H9 (cell line): ENCODE measurements at regions not wholly inside any gene's neighbourhood (a gene's known extent, or its start where the extent isn't known, plus 50 kb on each side); places are given as distances from the start of the nearest gene placed in this dataset.

Source experiments
- DNase-seq: peaks from one replicate; pipeline ENCODE4 v3.0.0-alpha.2; 2017
- H2AFZ ChIP-seq: one replicate; pipeline ENCODE4 v1.6.1; 2013; ENCODE audit warnings: mild to moderate bottlenecking, low read length, control low read depth, moderate library complexity
- H2AK5ac ChIP-seq: 2 replicates; pipeline ENCODE4 v1.6.1; 2013; ENCODE audit warnings: low read length, control low read depth, mixed read lengths; ENCODE audit not compliant: insufficient read length
- H2BK120ac ChIP-seq: one replicate; pipeline ENCODE4 v1.6.1; 2013; ENCODE audit warnings: low read depth, mild to moderate bottlenecking, low read length, control low read depth, inconsistent platforms; ENCODE audit not compliant: poor library complexity, severe bottlenecking
- H2BK12ac ChIP-seq: 2 replicates; pipeline ENCODE4 v1.6.1; 2013; ENCODE audit warnings: low read length, control low read depth, mixed read lengths, low read depth; ENCODE audit not compliant: insufficient read length
- H2BK15ac ChIP-seq: 2 replicates; pipeline ENCODE4 v1.6.1; 2013; ENCODE audit warnings: low read depth, low read length, control low read depth
- H2BK20ac ChIP-seq: one replicate; pipeline ENCODE4 v1.6.1; 2013; ENCODE audit warnings: low read depth, mild to moderate bottlenecking, low read length, control low read depth, inconsistent platforms; ENCODE audit not compliant: poor library complexity, severe bottlenecking
- H2BK5ac ChIP-seq: 2 replicates; pipeline ENCODE4 v1.6.1; 2013; ENCODE audit warnings: low read length, control low read depth, mixed read lengths; ENCODE audit not compliant: insufficient read length
- H3K14ac ChIP-seq: 2 replicates; pipeline ENCODE4 v1.6.1; 2013; ENCODE audit warnings: low read length, control low read depth; ENCODE audit not compliant: insufficient read depth
- H3K18ac ChIP-seq: 2 replicates; pipeline ENCODE4 v1.6.1; 2013; ENCODE audit warnings: low read depth, mild to moderate bottlenecking, mixed read lengths, low read length, control low read depth; ENCODE audit not compliant: insufficient read length
- H3K23ac ChIP-seq: 2 replicates; pipeline ENCODE4 v1.6.1; 2013; ENCODE audit warnings: low read length, control low read depth, mixed read lengths, low read depth; ENCODE audit not compliant: insufficient read length
- H3K23me2 ChIP-seq: 2 replicates; pipeline ENCODE4 v1.6.1; 2013; ENCODE audit warnings: low read depth, mild to moderate bottlenecking, mixed read lengths, low read length, control low read depth; ENCODE audit not compliant: insufficient read length, poor library complexity, severe bottlenecking
- H3K27ac ChIP-seq: 2 replicates; pipeline ENCODE4 v1.5.1; 2013; ENCODE audit warnings: low read length, control low read depth, mixed read lengths, low read depth; ENCODE audit not compliant: insufficient read length
- H3K27me3 ChIP-seq: 2 replicates; pipeline ENCODE4 v1.6.1; 2013; ENCODE audit warnings: low read length, control low read depth, inconsistent platforms; ENCODE audit not compliant: insufficient read depth
- H3K4ac ChIP-seq: 2 replicates; pipeline ENCODE4 v1.6.1; 2013; ENCODE audit warnings: low read depth, mild to moderate bottlenecking, control low read depth, inconsistent platforms, low read length, moderate library complexity
- H3K4me1 ChIP-seq: 2 replicates; pipeline ENCODE4 v1.6.1; 2013; ENCODE audit warnings: low read length, control low read depth, inconsistent platforms; ENCODE audit not compliant: insufficient read depth
- H3K4me2 ChIP-seq: 2 replicates; pipeline ENCODE4 v1.6.1; 2013; ENCODE audit warnings: low read length, control low read depth, mixed read lengths; ENCODE audit not compliant: insufficient read length, insufficient read depth
- H3K56ac ChIP-seq: 2 replicates; pipeline ENCODE4 v1.6.1; 2013; ENCODE audit warnings: low read depth, mild to moderate bottlenecking, mixed read lengths, low read length, control low read depth; ENCODE audit not compliant: insufficient read length
- H3K79me1 ChIP-seq: 2 replicates; pipeline ENCODE4 v1.6.1; 2013; ENCODE audit warnings: low read depth, mild to moderate bottlenecking, moderate library complexity, low read length, control low read depth, inconsistent platforms; ENCODE audit not compliant: insufficient read depth, poor library complexity, severe bottlenecking
- H3K79me2 ChIP-seq: 2 replicates; pipeline ENCODE4 v1.6.1; 2013; ENCODE audit warnings: low read length, control low read depth, inconsistent platforms; ENCODE audit not compliant: insufficient read depth
- H3K9ac ChIP-seq: 2 replicates; pipeline ENCODE4 v1.6.1; 2013; ENCODE audit warnings: low read length, control low read depth, mixed read lengths; ENCODE audit not compliant: insufficient read length; ENCODE audit errors: extremely low read depth
- H3K9me3 ChIP-seq: one replicate; pipeline ENCODE4 v1.6.1; 2013; ENCODE audit warnings: low read depth, low read length, inconsistent platforms; ENCODE audit not compliant: control insufficient read depth
- H3T11ph ChIP-seq: one replicate; pipeline ENCODE4 v1.6.1; 2013; ENCODE audit warnings: mild to moderate bottlenecking, low read length, control low read depth, inconsistent platforms
- H4K20me1 ChIP-seq: one replicate; pipeline ENCODE4 v1.6.1; 2013; ENCODE audit not compliant: control insufficient read depth, insufficient read length, insufficient read depth
- H4K5ac ChIP-seq: 2 replicates; pipeline ENCODE4 v1.6.1; 2013; ENCODE audit warnings: low read depth, mild to moderate bottlenecking, mixed read lengths, low read length, control low read depth; ENCODE audit not compliant: insufficient read length
- H4K8ac ChIP-seq: replicated peaks from 2 replicates; pipeline ENCODE4 v1.6.1; 2013; ENCODE audit warnings: low read length, control low read depth, mixed read lengths, low read depth; ENCODE audit not compliant: insufficient read length
- H4K91ac ChIP-seq: 2 replicates; pipeline ENCODE4 v1.6.1; 2013; ENCODE audit warnings: low read depth, mild to moderate bottlenecking, moderate library complexity, mixed read lengths, low read length, control low read depth; ENCODE audit not compliant: insufficient read length
- H3K27ac Mint-ChIP-seq, 3 experiments: 2 replicates in 2 of 3; 3 replicates in 1 of 3; pipeline ENCODE4 v1.8.0; 2020 to 2021; ENCODE audit warnings: mixed read lengths in 3 of 3, mild to moderate bottlenecking in 1 of 3, moderate library complexity in 1 of 3
- H3K27me3 Mint-ChIP-seq: 2 replicates; pipeline ENCODE4 v1.8.0; 2021; ENCODE audit warnings: low read depth, mild to moderate bottlenecking, moderate library complexity, mixed read lengths
- H3K36me3 Mint-ChIP-seq, 3 experiments: 2 replicates in 2 of 3; 3 replicates in 1 of 3; pipeline ENCODE4 v1.8.0; 2020 to 2021; ENCODE audit warnings: low read depth in 3 of 3, mixed read lengths in 3 of 3; ENCODE audit not compliant: insufficient read depth in 1 of 3
- H3K4me1 Mint-ChIP-seq, 2 experiments: 2 replicates each; pipeline ENCODE4 v1.8.0; 2020; ENCODE audit warnings: mixed read lengths in 2 of 2
- H3K4me3 Mint-ChIP-seq, 2 experiments: 2 replicates in 1 of 2; 3 replicates in 1 of 2; pipeline ENCODE4 v1.8.0; 2020 to 2021; ENCODE audit warnings: mild to moderate bottlenecking in 2 of 2, mixed read lengths in 2 of 2, moderate library complexity in 1 of 2
- H3K9me3 Mint-ChIP-seq, 2 experiments: 2 replicates in 1 of 2; 3 replicates in 1 of 2; pipeline ENCODE4 v1.8.0; 2020; ENCODE audit warnings: mild to moderate bottlenecking in 2 of 2, mixed read lengths in 2 of 2, moderate library complexity in 1 of 2
- CTCF ChIP-seq: fragments of 200-600 bp; sonication (generic); conservative IDR thresholded peaks from 3 replicates; pipeline ENCODE4 v1.8.0; 2021; ENCODE audit warnings: antibody characterized with exemption, mild to moderate bottlenecking
- WGBS: extraction: QIAGEN DNeasy Blood & Tissue Kit; methylation state at CpG from one replicate; pipeline ENCODE4 v1.1.7; 2013; ENCODE audit warnings: missing lambda C conversion rate, low lambda C conversion rate, mixed read lengths; ENCODE audit not compliant: insufficient read length; ENCODE audit errors: extremely low coverage; 5-methylcytosine and 5-hydroxymethylcytosine counted together

DNA sequence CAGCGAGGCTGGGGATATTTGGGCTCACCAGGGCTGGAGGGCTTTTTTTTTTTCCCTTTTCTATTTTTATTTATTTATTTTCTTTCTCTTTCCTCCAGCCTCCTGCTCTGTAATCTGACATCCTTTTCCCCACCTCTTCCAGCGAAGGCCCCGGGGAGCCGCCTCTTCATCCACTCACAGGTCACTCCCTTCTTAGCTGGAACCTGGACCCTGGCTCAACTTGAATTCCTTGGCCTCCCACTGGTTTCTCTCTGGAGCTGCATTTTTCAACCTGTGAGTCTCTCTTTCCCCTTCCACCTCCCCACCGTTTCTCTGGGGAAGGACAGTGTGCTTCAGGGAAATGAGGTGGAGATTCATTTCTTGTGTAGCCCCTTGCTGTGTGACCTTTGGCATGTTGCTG, 82.0 kb downstream of the MRM1 start:
- H3K23ac ChIP-seq, result no peak overlapping the region
- H3T11ph ChIP-seq, result no peak overlapping the region
- H2BK120ac ChIP-seq, result no peak overlapping the region
- H2BK15ac ChIP-seq, result no peak overlapping the region
- Mint-ChIP-seq H3K27ac (no peak overlapping the region), H3K9me3 (no peaks in the 10 kb centered on the region), H3K4me3 (no peak overlapping the region), H3K4me1 (peaks cover 47 to 68% of the 10 kb centered on the region in 2 experiments), H3K36me3 (no peaks in the 10 kb centered on the region), H3K27me3 (peaks cover 27% of the 10 kb centered on the region)
- no peak overlapping the region for H2BK12ac ChIP-seq
- H3K4me1 ChIP-seq, result peaks cover 3% of the 10 kb centered on the region; the same call in 1 of the 2 replicates
- no peaks in the 10 kb centered on the region for H3K23me2 ChIP-seq
- H2BK5ac ChIP-seq, result no peak overlapping the region
- H3K56ac ChIP-seq, result no peak overlapping the region
- H3K4ac ChIP-seq, result no peak overlapping the region
- H3K14ac ChIP-seq, result no peak overlapping the region
- H3K27ac ChIP-seq, result no peak overlapping the region
- no peak for DNase-seq
- H4K5ac ChIP-seq, result no peak overlapping the region
- WGBS, result no CpG with 5 or more reads among the region's 5 CpGs
- H3K27me3 ChIP-seq, result no peaks in the 10 kb centered on the region
- no peaks in the 10 kb centered on the region for H3K9me3 ChIP-seq
- no peaks in the 10 kb centered on the region for H3K79me1 ChIP-seq
- H4K8ac ChIP-seq, result no peak overlapping the region
- H4K91ac ChIP-seq, result no peak overlapping the region
- H4K20me1 ChIP-seq, result no peaks in the 10 kb centered on the region
- H3K18ac ChIP-seq, result no peak overlapping the region
- no peaks in the 10 kb centered on the region for H3K79me2 ChIP-seq
- H2AFZ ChIP-seq, result no peak overlapping the region
- H2BK20ac ChIP-seq, result no peak overlapping the region
- no peak for TF ChIP-seq CTCF
- no peak overlapping the region for H3K9ac ChIP-seq
- no peak overlapping the region for H3K4me2 ChIP-seq
- no peak overlapping the region for H2AK5ac ChIP-seq
